Skeletal muscle cell (primary cell): ENCODE measurements at regions not wholly inside any gene's neighbourhood (a gene's known extent, or its start where the extent isn't known, plus 50 kb on each side); places are given as distances from the start of the nearest gene placed in this dataset.

ENCODE experiments used
- DNase-seq: peaks from one replicate; pipeline ENCODE4 v3.0.0-alpha.2; 2010; ENCODE audit warnings: low read depth
- H3K4me3 ChIP-seq: 2 replicates; pipeline ENCODE4 v1.5.1; 2011; ENCODE audit warnings: low read depth, mild to moderate bottlenecking, control low read depth, low read length, moderate library complexity

GRCh38 chr4:13151194-13151593, 332.9 kb downstream of the RAB28 start:
- H3K4me3 ChIP-seq, result no peak overlapping the region
- no peak for DNase-seq

GRCh38 chr4:13143222-13144070, 340.7 kb downstream of the RAB28 start:
- no peak for DNase-seq

GRCh38 chr4:13142726-13143125, 341.4 kb downstream of the RAB28 start:
- H3K4me3 ChIP-seq, result no peak overlapping the region
- no peak for DNase-seq

More at GRCh38 chr4:13143222-13144070, 340.7 kb downstream of the RAB28 start:
- H3K4me3 ChIP-seq, result no peak overlapping the region

- no peak overlapping the region for H3K4me3 ChIP-seq
- no peak for DNase-seq
Observed at GRCh38 chr4:13142191-13142590, 341.9 kb downstream of the RAB28 start.

GRCh38 chr4:13137390-13137789, 346.8 kb downstream of the RAB28 start:
- no peak for DNase-seq
- no peak overlapping the region for H3K4me3 ChIP-seq

- DNase-seq, result no peak
- H3K4me3 ChIP-seq, result no peak overlapping the region
Observed at GRCh38 chr4:13133700-13134099, 350.4 kb downstream of the RAB28 start.

GRCh38 chr4:13130848-13131247, 353.3 kb downstream of the RAB28 start:
- no peak overlapping the region for H3K4me3 ChIP-seq
- no peak for DNase-seq

- no peak for DNase-seq
- H3K4me3 ChIP-seq, result no peak overlapping the region
Observed at GRCh38 chr4:13129095-13129494, 355.0 kb downstream of the RAB28 start.

- no peak for DNase-seq
- H3K4me3 ChIP-seq, result no peak overlapping the region
Observed at GRCh38 chr4:13126976-13127910, 356.9 kb downstream of the RAB28 start.

GRCh38 chr4:13118633-13119032, 365.5 kb downstream of the RAB28 start:
- no peak overlapping the region for H3K4me3 ChIP-seq
- DNase-seq, result no peak

GRCh38 chr4:13117185-13117584, 367.0 kb downstream of the RAB28 start:
- H3K4me3 ChIP-seq, result no peak overlapping the region
- DNase-seq, result no peak

GRCh38 chr4:13112030-13112429, 372.1 kb downstream of the RAB28 start:
- H3K4me3 ChIP-seq, result no peak overlapping the region
- DNase-seq, result no peak

- no peak for DNase-seq
- no peak overlapping the region for H3K4me3 ChIP-seq
Observed at GRCh38 chr4:13109536-13109935, 374.6 kb downstream of the RAB28 start.

- H3K4me3 ChIP-seq, result no peak overlapping the region
Observed at GRCh38 chr4:13108096-13108495, 376.0 kb downstream of the RAB28 start.

GRCh38 chr4:13103382-13104015, 380.6 kb downstream of the RAB28 start:
- H3K4me3 ChIP-seq, result no peak overlapping the region
- no peak for DNase-seq

More at GRCh38 chr4:13108096-13108495, 376.0 kb downstream of the RAB28 start:
- DNase-seq, result no peak

GRCh38 chr4:13102092-13102742, 381.9 kb downstream of the RAB28 start:
- no peak overlapping the region for H3K4me3 ChIP-seq
- no peak for DNase-seq

- no peak for DNase-seq
- no peak overlapping the region for H3K4me3 ChIP-seq
Observed at GRCh38 chr4:13097971-13098370, 386.2 kb downstream of the RAB28 start.

- no peak overlapping the region for H3K4me3 ChIP-seq
- DNase-seq, result no peak
Observed at GRCh38 chr4:13095722-13096121, 388.4 kb downstream of the RAB28 start.

GRCh38 chr4:13093170-13093569, 391.0 kb downstream of the RAB28 start:
- DNase-seq, result no peak
- H3K4me3 ChIP-seq, result no peak overlapping the region
